Astrocyte of the cerebellum (primary cell): ENCODE measurements at regions not wholly inside any gene's neighbourhood (a gene's known extent, or its start where the extent isn't known, plus 50 kb on each side); places are given as distances from the start of the nearest gene placed in this dataset.

ENCODE experiments used
- DNase-seq: peaks from one replicate; pipeline ENCODE4 v3.0.0-alpha.2; 2011; ENCODE audit warnings: low read depth
- H3K4me3 ChIP-seq: 2 replicates; pipeline ENCODE4 v1.5.1; 2011; ENCODE audit warnings: mild to moderate bottlenecking, low read depth, low read length, moderate library complexity
- in situ Hi-C: cut with HindIII; loops from 2 replicates; pipeline ENCODE4 v1.10.0; 2017; ENCODE audit warnings: low sequenced_read_pairs
- TF ChIP-seq, protein P1 (sequence below): IDR thresholded peaks from 2 replicates; pipeline ENCODE4 v1.5.1; 2012; ENCODE audit warnings: low read length, low read depth, moderate library complexity, mild to moderate bottlenecking; ENCODE audit errors: missing control alignments

DNA sequence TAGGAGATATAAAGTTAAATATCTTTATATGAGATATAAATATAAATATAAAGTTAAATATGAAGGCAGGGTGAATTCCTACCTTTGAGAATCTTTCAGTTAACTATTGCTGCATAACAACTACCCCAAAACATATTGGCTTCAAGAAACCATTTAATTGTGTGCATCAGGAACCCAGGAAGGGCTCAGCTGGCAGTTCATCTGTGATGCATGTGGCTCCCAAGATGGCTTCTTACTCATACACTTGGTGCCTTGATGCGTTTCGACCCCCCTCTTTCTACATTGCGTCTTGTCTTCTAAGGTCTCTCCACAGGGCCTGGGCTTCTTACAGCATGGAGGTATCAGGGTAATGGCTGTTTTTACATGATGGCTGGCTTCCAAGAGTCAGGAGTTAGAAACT, 253.9 kb upstream of the CRY1 start:
- TF ChIP-seq, protein P1, sequence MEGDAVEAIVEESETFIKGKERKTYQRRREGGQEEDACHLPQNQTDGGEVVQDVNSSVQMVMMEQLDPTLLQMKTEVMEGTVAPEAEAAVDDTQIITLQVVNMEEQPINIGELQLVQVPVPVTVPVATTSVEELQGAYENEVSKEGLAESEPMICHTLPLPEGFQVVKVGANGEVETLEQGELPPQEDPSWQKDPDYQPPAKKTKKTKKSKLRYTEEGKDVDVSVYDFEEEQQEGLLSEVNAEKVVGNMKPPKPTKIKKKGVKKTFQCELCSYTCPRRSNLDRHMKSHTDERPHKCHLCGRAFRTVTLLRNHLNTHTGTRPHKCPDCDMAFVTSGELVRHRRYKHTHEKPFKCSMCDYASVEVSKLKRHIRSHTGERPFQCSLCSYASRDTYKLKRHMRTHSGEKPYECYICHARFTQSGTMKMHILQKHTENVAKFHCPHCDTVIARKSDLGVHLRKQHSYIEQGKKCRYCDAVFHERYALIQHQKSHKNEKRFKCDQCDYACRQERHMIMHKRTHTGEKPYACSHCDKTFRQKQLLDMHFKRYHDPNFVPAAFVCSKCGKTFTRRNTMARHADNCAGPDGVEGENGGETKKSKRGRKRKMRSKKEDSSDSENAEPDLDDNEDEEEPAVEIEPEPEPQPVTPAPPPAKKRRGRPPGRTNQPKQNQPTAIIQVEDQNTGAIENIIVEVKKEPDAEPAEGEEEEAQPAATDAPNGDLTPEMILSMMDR: no peak
- H3K4me3 ChIP-seq: no peak overlapping the region
- in situ Hi-C loops: no loop called here
- DNase-seq: no peak

DNA sequence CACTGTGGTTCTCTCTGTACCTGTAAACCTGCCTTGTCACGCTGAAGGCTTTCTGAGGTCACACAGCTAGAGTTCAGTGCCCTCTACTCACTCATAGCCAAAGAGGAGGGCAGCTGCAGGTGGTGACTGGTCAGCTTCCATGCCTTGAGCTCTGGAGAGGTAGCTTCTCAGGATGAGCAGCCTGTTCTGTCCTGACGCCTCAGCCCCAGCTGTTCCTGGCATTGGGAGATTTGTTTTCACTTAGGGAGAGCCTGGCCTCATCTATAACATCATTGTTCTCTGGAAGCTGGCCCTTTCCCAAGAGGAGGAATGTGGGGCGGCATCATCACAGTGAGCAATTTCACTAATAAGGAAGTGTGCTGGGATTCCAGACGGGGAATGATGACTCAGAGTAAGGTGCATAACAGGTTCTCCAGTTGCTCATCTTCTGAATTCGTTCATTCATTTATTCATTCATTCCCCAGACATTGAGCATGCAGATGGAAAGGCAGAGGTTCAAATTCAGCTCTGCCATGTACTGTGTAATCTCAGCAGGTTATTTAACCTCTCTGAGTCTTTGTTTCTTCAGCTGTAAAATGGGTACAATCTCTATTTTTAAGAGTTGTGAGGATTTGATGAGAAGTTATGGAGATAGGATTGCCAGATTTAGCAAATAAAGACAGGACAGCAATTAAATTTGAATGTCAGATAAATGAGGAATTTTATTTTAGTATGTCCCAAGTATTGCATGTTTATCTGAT, 255.8 kb upstream of the CRY1 start:
- TF ChIP-seq, protein P1: no peak
- in situ Hi-C loops: no loop called here
- no peak overlapping the region for H3K4me3 ChIP-seq
- peak; percentile 91 for DNase-seq

DNA sequence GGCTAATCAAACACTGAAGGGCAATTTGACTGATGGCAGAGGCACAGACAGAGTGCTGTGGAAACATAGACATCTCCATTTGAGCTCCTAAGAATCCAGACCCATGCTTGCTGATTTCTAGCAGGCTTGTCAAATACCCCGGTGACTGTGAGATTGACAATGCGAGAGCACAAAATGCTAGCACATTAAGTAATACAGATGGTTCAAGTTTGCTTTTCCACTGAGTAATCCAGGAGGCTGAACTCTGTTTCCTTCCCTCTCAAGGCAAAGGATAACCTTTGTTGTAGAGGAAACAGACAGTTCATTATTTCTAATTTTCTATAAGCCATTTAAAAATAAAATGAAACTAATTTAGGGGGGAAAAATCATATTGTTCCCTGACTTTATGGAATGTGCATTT, 256.5 kb upstream of the CRY1 start:
- DNase-seq: no peak
- TF ChIP-seq, protein P1: no peak
- in situ Hi-C loops: no loop called here
- no peak overlapping the region for H3K4me3 ChIP-seq

DNA sequence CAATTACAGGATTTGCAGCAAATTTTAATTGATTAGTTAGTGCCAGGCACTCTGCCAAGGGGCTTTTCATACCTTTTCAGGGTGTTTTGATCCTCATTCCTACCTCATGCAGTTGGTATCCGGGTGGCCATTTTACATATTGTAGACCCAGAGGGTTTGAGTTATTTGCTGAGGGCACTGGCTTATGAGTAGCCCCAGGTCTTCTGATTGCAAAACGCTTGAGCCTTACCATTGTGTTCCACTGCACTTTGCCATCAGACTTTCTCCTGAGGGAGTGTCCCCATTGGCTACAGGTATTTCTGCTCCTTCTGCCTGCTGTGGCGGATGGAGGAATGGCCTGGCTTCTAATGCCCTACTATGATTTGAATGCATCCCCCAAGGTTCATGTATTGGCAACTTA, 257.8 kb upstream of the CRY1 start:
- no peak overlapping the region for H3K4me3 ChIP-seq
- in situ Hi-C loops: no loop called here
- DNase-seq: no peak
- TF ChIP-seq, protein P1: no peak

DNA sequence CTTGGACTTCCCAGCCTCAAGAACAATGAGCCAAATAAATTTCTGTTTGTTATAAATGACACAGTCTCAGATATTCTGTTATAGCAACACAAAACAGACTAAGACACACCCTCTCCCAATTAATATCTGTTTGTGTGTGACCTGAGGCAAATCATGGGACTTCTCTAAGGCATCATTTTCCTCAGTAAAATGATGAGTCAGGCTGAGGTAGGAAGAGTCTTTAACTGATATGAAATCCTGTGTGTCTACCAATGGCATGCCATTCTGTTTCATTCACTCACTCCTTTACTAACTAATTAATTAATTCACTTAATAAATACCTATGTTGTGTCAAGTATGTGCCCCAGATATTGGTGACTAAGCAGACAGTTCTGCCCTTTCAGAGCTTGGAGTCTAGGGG, 258.4 kb upstream of the CRY1 start:
- TF ChIP-seq, protein P1: no peak
- no peak for DNase-seq
- in situ Hi-C loops: no loop called here
- no peak overlapping the region for H3K4me3 ChIP-seq

- DNase-seq: no peak
- H3K4me3 ChIP-seq: no peak overlapping the region
- in situ Hi-C loops: no loop called here
- TF ChIP-seq, protein P1: no peak
These were observed 259.2 kb upstream of the CRY1 start for GRCh38 chr12:107352347-107353081.
